IMR-90 (cell line): ENCODE measurements at regions not wholly inside any gene's neighbourhood (a gene's known extent, or its start where the extent isn't known, plus 50 kb on each side); places are given as distances from the start of the nearest gene placed in this dataset.

Experiments used
- ATAC-seq: fragments of 200-7000 bp; cut with Tn5 transposase; 2 replicates; pipeline ENCODE4 v1.9.1; 2020; ENCODE audit warnings: low read depth, mild to moderate bottlenecking, moderate library complexity
- BruUV-seq: library from RNA; stranded (reverse); fragments of 400-500 nt; replicated peaks from 2 replicates; lab custom pipeline; 2021; lab: Mats Ljungman, UMichigan
- CTCF ChIA-PET: fragments of 300-600 bp; formaldehyde crosslinking; extraction: SDS; loops from one replicate; lab custom pipeline; 2021; ENCODE audit warnings: antibody characterized with exemption; lab: Yijun Ruan, JAX
- POLR2A ChIA-PET: fragments of 300-600 bp; sonication (Branson Sonifier 250); formaldehyde crosslinking; loops from one replicate; lab custom pipeline; 2022; ENCODE audit warnings: antibody characterized with exemption; ENCODE audit not compliant: unreplicated experiment; lab: Charles Lee
- DNase-seq: peaks from one replicate; pipeline ENCODE4 v3.0.0; 2013
- H2AFZ ChIP-seq: replicated peaks from 2 replicates; pipeline ENCODE3; 2013; ENCODE audit warnings: low read length, mild to moderate bottlenecking; ENCODE audit not compliant: poor library complexity
- H2AK5ac ChIP-seq: 2 replicates; pipeline ENCODE4 v1.6.1; 2013; ENCODE audit warnings: low read depth, low read length, inconsistent platforms
- H2AK9ac ChIP-seq: replicated peaks from 2 replicates; pipeline ENCODE3; 2013; ENCODE audit warnings: mild to moderate bottlenecking, low read depth, low read length, moderate library complexity; ENCODE audit not compliant: poor library complexity
- H2BK120ac ChIP-seq: 2 replicates; pipeline ENCODE4 v1.6.1; 2013; ENCODE audit warnings: low read depth, low read length, inconsistent platforms
- H2BK15ac ChIP-seq: 3 replicates; pipeline ENCODE4 v1.6.1; 2013; ENCODE audit warnings: low read depth, low read length, inconsistent platforms
- H2BK20ac ChIP-seq: 2 replicates; pipeline ENCODE4 v1.6.1; 2013; ENCODE audit warnings: low read depth, mild to moderate bottlenecking, inconsistent platforms, low read length, moderate library complexity
- H2BK5ac ChIP-seq: 2 replicates; pipeline ENCODE4 v1.6.1; 2013; ENCODE audit warnings: mild to moderate bottlenecking, low read depth, low read length, inconsistent platforms; ENCODE audit not compliant: poor library complexity, severe bottlenecking
- H3K14ac ChIP-seq: replicated peaks from 2 replicates; pipeline ENCODE4 v1.6.1; 2013; ENCODE audit warnings: low read depth, low read length, inconsistent platforms
- H3K18ac ChIP-seq: 2 replicates; pipeline ENCODE4 v1.6.1; 2013; ENCODE audit warnings: low read depth, low read length, control low read depth
- H3K23ac ChIP-seq: 2 replicates; pipeline ENCODE4 v1.6.1; 2013; ENCODE audit warnings: low read depth, low read length, inconsistent platforms
- H3K27ac ChIP-seq: 2 replicates; pipeline ENCODE4 v1.5.1; 2013; ENCODE audit warnings: mild to moderate bottlenecking, control low read depth, low read length; ENCODE audit not compliant: insufficient read depth
- H3K27me3 ChIP-seq: 2 replicates; pipeline ENCODE4 v1.6.1; 2013; ENCODE audit warnings: low read length; ENCODE audit not compliant: control insufficient read depth, insufficient read depth
- H3K36me3 ChIP-seq: 2 replicates; pipeline ENCODE4 v1.6.1; 2013; ENCODE audit warnings: low read length, mixed read lengths; ENCODE audit not compliant: control insufficient read depth, insufficient read depth
- H3K4ac ChIP-seq: 2 replicates; pipeline ENCODE4 v1.6.1; 2013; ENCODE audit warnings: low read depth, low read length, inconsistent platforms
- H3K4me1 ChIP-seq: 2 replicates; pipeline ENCODE4 v1.6.1; 2013; ENCODE audit warnings: low read length, mixed read lengths; ENCODE audit not compliant: control insufficient read depth, insufficient read depth
- H3K4me2 ChIP-seq: 2 replicates; pipeline ENCODE4 v1.6.1; 2013; ENCODE audit warnings: low read depth, mild to moderate bottlenecking, control low read depth, low read length, moderate library complexity
- H3K4me3 ChIP-seq: 2 replicates; pipeline ENCODE4 v1.5.1; 2013; ENCODE audit warnings: low read depth, mild to moderate bottlenecking, control low read depth, low read length, moderate library complexity; ENCODE audit not compliant: insufficient read depth
- H3K56ac ChIP-seq: 2 replicates; pipeline ENCODE4 v1.6.1; 2013; ENCODE audit warnings: low read length, inconsistent platforms; ENCODE audit not compliant: insufficient read depth; ENCODE audit errors: extremely low read depth
- H3K79me1 ChIP-seq, 2 experiments: 2 replicates each; pipeline ENCODE4 v1.6.1; 2013; ENCODE audit warnings: low read length in 2 of 2, inconsistent platforms in 1 of 2, low read depth in 1 of 2
- H3K9ac ChIP-seq: 2 replicates; pipeline ENCODE4 v1.6.1; 2013; ENCODE audit warnings: low read depth, low read length, control low read depth
- H3K9me1 ChIP-seq: 2 replicates; pipeline ENCODE4 v1.6.1; 2013; ENCODE audit warnings: low read length, inconsistent platforms; ENCODE audit not compliant: insufficient read depth
- H3K9me3 ChIP-seq: 2 replicates; pipeline ENCODE4 v1.6.1; 2013; ENCODE audit warnings: low read length; ENCODE audit not compliant: control insufficient read depth, insufficient read depth
- H4K20me1 ChIP-seq: 2 replicates; pipeline ENCODE4 v1.6.1; 2013; ENCODE audit warnings: low read length, inconsistent platforms; ENCODE audit not compliant: insufficient read depth
- H4K5ac ChIP-seq: 2 replicates; pipeline ENCODE4 v1.6.1; 2013; ENCODE audit warnings: mild to moderate bottlenecking, low read depth, low read length, control low read depth
- H4K8ac ChIP-seq, 2 experiments: 2 replicates each; pipeline ENCODE4 v1.6.1; 2013; ENCODE audit warnings: low read depth in 2 of 2, low read length in 2 of 2, control low read depth in 1 of 2, inconsistent platforms in 1 of 2
- H4K91ac ChIP-seq: 2 replicates; pipeline ENCODE4 v1.6.1; 2013; ENCODE audit warnings: low read depth, low read length, inconsistent platforms; ENCODE audit not compliant: insufficient read depth
- BHLHE40 ChIP-seq: fragments of 150-350 bp; IDR thresholded peaks from 2 replicates; pipeline ENCODE4 v1.6.1; 2016; ENCODE audit warnings: mild to moderate bottlenecking, low read depth, low read length
- CEBPB ChIP-seq: IDR thresholded peaks from 2 replicates; pipeline ENCODE4 v1.6.1; 2012; ENCODE audit warnings: low read depth, low read length, improper control_type of control experiment
- CHD1 ChIP-seq: IDR thresholded peaks from 2 replicates; pipeline ENCODE4 v1.6.1; 2012; ENCODE audit warnings: low read depth, low read length, improper control_type of control experiment
- FOS ChIP-seq: fragments of 150-350 bp; IDR thresholded peaks from 2 replicates; pipeline ENCODE4 v1.6.1; 2016; ENCODE audit warnings: low read depth, low read length
- MAFK ChIP-seq: IDR thresholded peaks from 2 replicates; pipeline ENCODE4 v1.6.1; 2012; ENCODE audit warnings: low read depth, low read length, improper control_type of control experiment
- MAZ ChIP-seq: IDR thresholded peaks from 2 replicates; pipeline ENCODE4 v1.6.1; 2012; ENCODE audit warnings: low read depth, mild to moderate bottlenecking, low read length, improper control_type of control experiment, moderate library complexity, borderline replicate concordance
- MXI1 ChIP-seq: IDR thresholded peaks from 2 replicates; pipeline ENCODE4 v1.6.1; 2012; ENCODE audit warnings: low read depth, mild to moderate bottlenecking, low read length, moderate library complexity, borderline replicate concordance
- NFE2L2 ChIP-seq: fragments of 150-350 bp; IDR thresholded peaks from 2 replicates; pipeline ENCODE4 v1.6.1; 2016; ENCODE audit warnings: low read depth, mild to moderate bottlenecking, low read length
- POLR2A ChIP-seq: IDR thresholded peaks from 2 replicates; pipeline ENCODE4 v1.6.1; 2012; ENCODE audit warnings: mild to moderate bottlenecking, low read depth, low read length
- RAD21 ChIP-seq: IDR thresholded peaks from 2 replicates; pipeline ENCODE4 v1.6.1; 2012; ENCODE audit warnings: low read length, improper control_type of control experiment
- RCOR1 ChIP-seq: IDR thresholded peaks from 2 replicates; pipeline ENCODE4 v1.6.1; 2012; ENCODE audit warnings: mild to moderate bottlenecking, low read length, improper control_type of control experiment; ENCODE audit not compliant: insufficient replicate concordance
- RFX5 ChIP-seq: IDR thresholded peaks from 2 replicates; pipeline ENCODE4 v1.8.0; 2012; ENCODE audit warnings: low read depth, mild to moderate bottlenecking, low read length, moderate library complexity
- SMC3 ChIP-seq: fragments of 150-350 bp; IDR thresholded peaks from 2 replicates; pipeline ENCODE4 v1.6.1; 2016; ENCODE audit warnings: low read depth, mild to moderate bottlenecking, antibody characterized with exemption, low read length, moderate library complexity
- WGBS, 2 experiments: methylation state at CpG; one replicate each; pipeline versions ENCODE4 v1.1.5 to v1.1.7; 2013; ENCODE audit warnings: missing lambda C conversion rate in 2 of 2; ENCODE audit not compliant: insufficient read length in 1 of 2; ENCODE audit errors: extremely low coverage in 2 of 2; 5-methylcytosine and 5-hydroxymethylcytosine counted together
- dilution Hi-C: fragments of 300-500 bp; cut with HindIII; formaldehyde crosslinking; loops from one replicate; pipeline ENCODE4 v1.14.3; 2018; ENCODE audit warnings: low sequenced_read_pairs; ENCODE audit not compliant: unreplicated experiment
- in situ Hi-C: fragments of 300-500 bp; cut with MboI; formaldehyde crosslinking; loops from 3 replicates; pipeline ENCODE4 v1.14.3; 2019; ENCODE audit warnings: low sequenced_read_pairs, inconsistent platforms, mixed read lengths
- intact Hi-C: fragments of 100-400 bp; cut with micrococcal nuclease; formaldehyde crosslinking; loops from 2 replicates; pipeline ENCODE4 v1.10.0; 2022
- TF ChIP-seq, protein P1 (sequence below): conservative IDR thresholded peaks from 2 replicates; pipeline ENCODE4 v1.5.1; 2012; ENCODE audit warnings: mild to moderate bottlenecking, low read depth, low read length, improper control_type of control experiment
- TF ChIP-seq, protein P2 (sequence below): fragments of 150-350 bp; IDR thresholded peaks from 2 replicates; pipeline ENCODE4 v1.6.1; 2017; ENCODE audit warnings: mild to moderate bottlenecking, antibody characterized with exemption, low read length, low read depth
- TF ChIP-seq, protein P3 (sequence below): fragments of 150-350 bp; IDR thresholded peaks from 2 replicates; pipeline ENCODE4 v1.6.1; 2016; ENCODE audit warnings: low read depth, mild to moderate bottlenecking, low read length, moderate library complexity, borderline replicate concordance

DNA sequence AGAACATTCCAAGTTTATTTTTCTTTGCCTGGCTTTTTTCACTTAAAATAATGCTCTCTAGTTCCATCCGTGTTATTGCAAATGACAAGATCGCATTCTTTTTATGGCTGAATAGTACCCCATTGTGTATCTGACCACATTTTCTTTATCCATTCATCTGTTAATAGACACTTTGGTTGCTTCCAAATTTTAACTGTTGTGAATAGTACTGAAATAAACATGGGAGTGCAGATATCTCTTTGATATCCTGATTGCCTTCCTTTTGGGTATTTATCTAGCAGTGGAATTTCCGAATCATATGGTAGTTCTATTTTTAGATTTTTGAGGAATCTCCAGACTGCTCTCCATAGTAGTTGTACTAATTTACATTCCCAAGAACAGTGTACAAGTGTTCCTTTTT lies 230.5 kb downstream of the FIGN start:
- Histone ChIP-seq H3K4me2 (no peak overlapping the region), H3K27ac (no peak overlapping the region), H4K91ac (no peak overlapping the region), H3K56ac (no peak overlapping the region), H2BK20ac (no peak overlapping the region), H2AFZ (no peak overlapping the region), H3K9me1 (no peaks in the 10 kb centered on the region), H3K4me3 (no peak overlapping the region), H3K27me3 (no peaks in the 10 kb centered on the region), H2BK120ac (no peak overlapping the region), H3K4ac (no peak overlapping the region), H3K79me1 (no peaks in the 10 kb centered on the region), H2BK15ac (no peak overlapping the region), H4K20me1 (no peaks in the 10 kb centered on the region), H4K8ac (no peak overlapping the region), H3K9ac (no peak overlapping the region), H3K18ac (no peak overlapping the region), H4K5ac (no peak overlapping the region), H2AK9ac (no peak overlapping the region), H3K14ac (no peak overlapping the region), H3K4me1 (no peaks in the 10 kb centered on the region), H3K23ac (no peak overlapping the region), H2AK5ac (no peak overlapping the region), H2BK5ac (no peak overlapping the region), H3K36me3 (no peaks in the 10 kb centered on the region), H3K9me3 (no peaks in the 10 kb centered on the region)
- TF ChIP-seq POLR2A (no peak), RAD21 (no peak), FOS (no peak), CEBPB (no peak), MXI1 (no peak), BHLHE40 (no peak), MAZ (no peak), RFX5 (no peak), SMC3 (no peak), CHD1 (no peak), RCOR1 (no peak), MAFK (no peak), NFE2L2 (no peak)
- TF ChIP-seq, protein P1, sequence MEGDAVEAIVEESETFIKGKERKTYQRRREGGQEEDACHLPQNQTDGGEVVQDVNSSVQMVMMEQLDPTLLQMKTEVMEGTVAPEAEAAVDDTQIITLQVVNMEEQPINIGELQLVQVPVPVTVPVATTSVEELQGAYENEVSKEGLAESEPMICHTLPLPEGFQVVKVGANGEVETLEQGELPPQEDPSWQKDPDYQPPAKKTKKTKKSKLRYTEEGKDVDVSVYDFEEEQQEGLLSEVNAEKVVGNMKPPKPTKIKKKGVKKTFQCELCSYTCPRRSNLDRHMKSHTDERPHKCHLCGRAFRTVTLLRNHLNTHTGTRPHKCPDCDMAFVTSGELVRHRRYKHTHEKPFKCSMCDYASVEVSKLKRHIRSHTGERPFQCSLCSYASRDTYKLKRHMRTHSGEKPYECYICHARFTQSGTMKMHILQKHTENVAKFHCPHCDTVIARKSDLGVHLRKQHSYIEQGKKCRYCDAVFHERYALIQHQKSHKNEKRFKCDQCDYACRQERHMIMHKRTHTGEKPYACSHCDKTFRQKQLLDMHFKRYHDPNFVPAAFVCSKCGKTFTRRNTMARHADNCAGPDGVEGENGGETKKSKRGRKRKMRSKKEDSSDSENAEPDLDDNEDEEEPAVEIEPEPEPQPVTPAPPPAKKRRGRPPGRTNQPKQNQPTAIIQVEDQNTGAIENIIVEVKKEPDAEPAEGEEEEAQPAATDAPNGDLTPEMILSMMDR, result no peak
- TF ChIP-seq, protein P2, sequence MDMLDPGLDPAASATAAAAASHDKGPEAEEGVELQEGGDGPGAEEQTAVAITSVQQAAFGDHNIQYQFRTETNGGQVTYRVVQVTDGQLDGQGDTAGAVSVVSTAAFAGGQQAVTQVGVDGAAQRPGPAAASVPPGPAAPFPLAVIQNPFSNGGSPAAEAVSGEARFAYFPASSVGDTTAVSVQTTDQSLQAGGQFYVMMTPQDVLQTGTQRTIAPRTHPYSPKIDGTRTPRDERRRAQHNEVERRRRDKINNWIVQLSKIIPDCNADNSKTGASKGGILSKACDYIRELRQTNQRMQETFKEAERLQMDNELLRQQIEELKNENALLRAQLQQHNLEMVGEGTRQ, result no peak
- TF ChIP-seq, protein P3, sequence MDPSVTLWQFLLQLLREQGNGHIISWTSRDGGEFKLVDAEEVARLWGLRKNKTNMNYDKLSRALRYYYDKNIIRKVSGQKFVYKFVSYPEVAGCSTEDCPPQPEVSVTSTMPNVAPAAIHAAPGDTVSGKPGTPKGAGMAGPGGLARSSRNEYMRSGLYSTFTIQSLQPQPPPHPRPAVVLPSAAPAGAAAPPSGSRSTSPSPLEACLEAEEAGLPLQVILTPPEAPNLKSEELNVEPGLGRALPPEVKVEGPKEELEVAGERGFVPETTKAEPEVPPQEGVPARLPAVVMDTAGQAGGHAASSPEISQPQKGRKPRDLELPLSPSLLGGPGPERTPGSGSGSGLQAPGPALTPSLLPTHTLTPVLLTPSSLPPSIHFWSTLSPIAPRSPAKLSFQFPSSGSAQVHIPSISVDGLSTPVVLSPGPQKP, result no peak
- ChIA-PET CTCF (no interaction called here), POLR2A (no interaction called here)
- WGBS, 2 experiments, result no CpG with 5 or more reads among the region's 3 CpGs
- dilution Hi-C loops, result no loop called here
- DNase-seq (no peak), ATAC-seq (no peak)
- no TSS peak for BruUV-seq
- in situ Hi-C loops, result no loop called here
- intact Hi-C loops, result no loop called here
